GM10847 (cell line): ENCODE measurements at regions not wholly inside any gene's neighbourhood (a gene's known extent, or its start where the extent isn't known, plus 50 kb on each side); places are given as distances from the start of the nearest gene placed in this dataset.

ENCODE experiments used
- POLR2A ChIP-seq: IDR thresholded peaks from 2 replicates; pipeline ENCODE4 v1.6.1; 2011; ENCODE audit not compliant: insufficient read length; ENCODE audit errors: extremely low read depth

DNA sequence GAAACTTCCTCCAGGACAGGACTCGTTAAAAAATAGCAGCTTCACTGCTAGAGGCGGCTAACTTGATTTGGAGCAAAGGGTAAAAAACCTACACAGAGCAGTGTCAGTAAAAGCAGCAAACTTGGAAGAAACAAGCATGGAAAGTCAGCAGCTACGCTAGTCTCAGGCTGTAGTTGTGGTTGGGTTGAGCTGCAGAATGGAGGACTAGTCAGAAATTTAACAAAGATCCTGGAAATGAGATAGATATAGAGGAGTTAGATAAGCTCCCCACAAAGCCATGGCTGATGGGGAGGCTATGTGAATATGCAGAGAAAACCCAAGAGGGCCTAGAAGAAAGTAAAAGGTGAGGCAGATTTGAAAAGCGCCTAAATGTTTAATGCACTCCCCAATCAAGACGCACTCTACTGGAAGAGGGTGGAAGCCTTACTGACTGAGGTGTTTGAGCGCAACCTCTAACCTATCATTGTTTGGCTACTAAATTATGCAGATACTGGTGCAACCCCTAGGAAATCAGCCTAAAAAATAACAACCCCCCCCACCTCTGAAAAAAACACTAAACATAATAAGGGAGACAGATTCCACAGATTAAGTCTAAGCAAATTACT, 99.7 kb upstream of the TMEM168 start:
- no peak for TF ChIP-seq POLR2A

- no peak for TF ChIP-seq POLR2A
These were observed 99.1 kb upstream of the TMEM168 start for GRCh38 chr7:112889268-112889667.

DNA sequence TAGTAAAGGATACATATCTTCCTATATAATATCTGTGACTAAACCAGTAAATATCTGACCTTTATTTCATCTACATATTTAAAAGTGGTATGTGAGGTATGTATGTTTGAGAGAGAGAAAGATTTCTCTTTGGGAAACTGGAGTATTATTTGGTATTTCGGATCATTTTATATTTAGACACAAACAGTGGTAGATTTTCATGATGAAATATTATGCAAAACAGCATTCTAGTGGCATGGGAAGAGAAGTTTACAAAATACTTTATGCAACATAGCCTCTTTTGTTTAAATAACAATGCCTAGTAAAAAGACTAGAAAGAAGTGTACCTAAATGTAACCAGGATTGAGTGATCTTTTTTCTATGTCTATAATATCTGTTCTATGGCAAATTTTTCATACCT, 98.6 kb upstream of the TMEM168 start:
- TF ChIP-seq POLR2A, result no peak

DNA sequence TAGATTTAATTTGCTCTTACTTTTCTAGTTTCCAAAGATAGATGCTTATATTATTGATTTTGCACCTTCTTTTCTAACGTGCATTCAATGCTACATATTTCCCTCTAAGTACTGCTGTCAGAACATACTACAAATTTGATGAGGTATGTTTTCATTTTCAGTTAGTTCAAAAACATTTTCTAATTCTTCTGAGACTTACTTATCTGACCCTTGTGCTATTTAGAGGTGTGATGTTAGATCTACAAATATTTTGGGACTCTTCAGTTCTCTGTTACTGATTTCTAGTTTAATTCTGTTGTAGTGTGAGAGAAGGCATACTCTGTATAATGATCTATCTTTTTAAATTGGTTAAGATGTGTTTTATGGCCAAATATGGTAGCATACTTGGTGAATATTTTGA, 97.8 kb upstream of the TMEM168 start:
- no peak for TF ChIP-seq POLR2A

GRCh38 chr7:112887337-112887736, 97.1 kb upstream of the TMEM168 start:
- TF ChIP-seq POLR2A, result no peak

- no peak for TF ChIP-seq POLR2A
These were observed 96.0 kb upstream of the TMEM168 start for GRCh38 chr7:112886208-112886607.

DNA sequence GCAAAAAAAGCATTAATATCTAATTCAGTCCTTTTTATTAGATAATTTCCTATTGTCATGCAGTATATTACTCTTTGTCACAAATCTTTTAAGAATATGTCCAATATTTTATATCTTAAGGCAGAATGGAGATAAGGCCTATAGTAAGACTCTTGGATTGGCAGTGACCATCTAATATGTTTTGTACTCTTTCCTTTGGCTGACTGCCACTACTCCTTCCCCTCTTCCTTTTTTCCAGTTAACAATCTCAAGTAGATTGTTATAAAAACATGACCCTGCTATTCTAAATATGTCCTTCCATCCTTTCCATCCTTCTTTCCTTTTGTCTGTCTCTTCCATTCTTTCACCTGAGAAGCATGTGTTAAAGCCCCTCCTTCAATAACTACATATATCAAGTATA, 92.8 kb upstream of the TMEM168 start:
- no peak for TF ChIP-seq POLR2A

- TF ChIP-seq POLR2A, result no peak
These were observed 92.3 kb upstream of the TMEM168 start for GRCh38 chr7:112882511-112882910.

DNA sequence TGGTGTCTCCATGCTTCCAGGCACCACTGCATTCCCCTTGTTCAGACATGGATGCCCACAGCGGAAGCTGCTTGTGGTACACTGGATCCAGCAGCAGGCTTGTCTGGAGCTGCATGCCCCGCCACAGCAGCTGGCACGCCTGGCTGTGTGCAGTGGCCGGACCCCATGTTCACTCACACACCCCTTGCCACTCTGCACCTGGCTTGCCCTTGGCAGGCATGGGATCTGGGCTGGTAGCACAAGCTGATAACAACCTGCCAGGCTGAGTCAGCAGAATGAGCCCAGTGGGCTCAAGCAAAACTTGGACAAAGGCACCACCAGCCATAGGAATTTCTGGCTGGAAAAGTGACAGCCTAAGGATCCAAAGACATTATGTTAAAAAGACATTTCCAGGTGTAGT, 91.8 kb upstream of the TMEM168 start:
- no peak for TF ChIP-seq POLR2A

GRCh38 chr7:112880818-112881418, 90.7 kb upstream of the TMEM168 start:
- TF ChIP-seq POLR2A, result no peak

DNA sequence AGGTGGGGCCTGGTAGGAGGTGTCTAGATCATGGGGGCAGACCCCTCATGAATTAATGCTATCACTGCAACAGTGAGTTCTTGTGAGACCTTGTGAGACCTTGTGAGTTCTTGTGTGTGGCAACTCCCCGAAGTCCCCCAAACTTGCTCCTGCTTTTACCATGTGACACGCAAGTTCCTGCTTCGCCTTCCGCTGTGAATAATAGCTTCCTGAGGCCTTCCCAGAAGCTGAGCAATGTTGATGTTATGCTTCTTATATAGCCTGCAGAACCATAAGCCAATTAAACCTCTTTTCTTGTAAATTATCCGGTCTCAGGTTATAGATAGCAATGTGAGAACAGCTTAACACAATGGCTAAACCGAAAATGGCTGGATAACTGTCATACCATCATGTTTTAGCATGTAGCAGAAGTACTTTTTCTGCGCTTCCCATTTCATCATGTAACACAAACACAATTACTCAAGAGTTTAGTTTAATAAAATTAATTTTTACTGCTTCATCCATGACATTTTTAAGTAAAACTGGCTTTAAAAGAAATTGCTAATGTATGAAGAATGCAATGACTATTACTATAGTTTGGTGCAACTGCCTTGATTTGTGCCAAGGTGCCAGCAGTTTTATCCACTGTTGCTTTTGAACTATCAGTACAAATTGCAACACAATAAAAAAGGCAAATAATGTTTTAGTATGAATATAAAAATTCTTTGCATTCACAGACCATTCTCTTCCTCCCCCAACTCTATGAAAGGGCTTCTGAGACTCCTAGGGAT, 87.7 kb upstream of the TMEM168 start:
- no peak for TF ChIP-seq POLR2A

DNA sequence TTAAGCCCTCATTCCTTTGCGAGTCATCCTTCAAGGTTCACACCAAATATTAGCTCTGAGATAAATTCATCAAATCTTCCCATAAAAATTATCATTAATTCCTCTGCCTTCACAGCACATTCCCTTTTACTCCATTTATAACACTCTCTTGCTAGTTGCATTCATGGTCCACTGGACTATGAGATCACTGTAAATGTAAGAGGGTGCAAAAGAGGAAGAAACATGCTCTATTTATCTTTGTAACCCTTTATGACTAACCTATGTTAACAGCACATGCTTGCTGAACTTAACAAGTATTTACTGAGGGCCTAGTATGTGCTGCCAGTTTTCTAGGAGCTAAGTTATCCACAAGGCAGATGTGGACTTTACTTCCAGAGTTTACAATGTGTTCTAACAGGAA, 86.7 kb upstream of the TMEM168 start:
- TF ChIP-seq POLR2A, result no peak

DNA sequence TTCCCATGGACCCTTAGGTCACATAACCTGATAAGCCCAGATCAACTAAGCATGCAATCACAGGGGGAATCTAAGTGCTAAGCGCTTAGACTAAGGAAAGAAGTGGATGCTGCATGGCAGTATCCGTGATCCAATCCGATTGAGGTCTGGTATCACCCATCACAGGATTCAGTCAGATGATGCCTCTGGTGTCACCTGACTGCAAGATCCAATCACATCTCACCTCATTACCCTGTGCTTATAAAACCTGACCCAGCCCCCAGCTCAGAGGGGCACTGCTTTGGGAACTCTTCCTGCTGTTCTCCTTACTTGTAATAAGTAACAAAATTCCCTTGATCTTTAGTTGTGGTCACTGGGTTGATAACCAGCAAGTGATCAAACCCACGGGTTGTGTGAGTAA, 84.7 kb upstream of the TMEM168 start:
- TF ChIP-seq POLR2A, result no peak

- TF ChIP-seq POLR2A, result no peak
These were observed 83.8 kb upstream of the TMEM168 start for GRCh38 chr7:112873831-112874553.

DNA sequence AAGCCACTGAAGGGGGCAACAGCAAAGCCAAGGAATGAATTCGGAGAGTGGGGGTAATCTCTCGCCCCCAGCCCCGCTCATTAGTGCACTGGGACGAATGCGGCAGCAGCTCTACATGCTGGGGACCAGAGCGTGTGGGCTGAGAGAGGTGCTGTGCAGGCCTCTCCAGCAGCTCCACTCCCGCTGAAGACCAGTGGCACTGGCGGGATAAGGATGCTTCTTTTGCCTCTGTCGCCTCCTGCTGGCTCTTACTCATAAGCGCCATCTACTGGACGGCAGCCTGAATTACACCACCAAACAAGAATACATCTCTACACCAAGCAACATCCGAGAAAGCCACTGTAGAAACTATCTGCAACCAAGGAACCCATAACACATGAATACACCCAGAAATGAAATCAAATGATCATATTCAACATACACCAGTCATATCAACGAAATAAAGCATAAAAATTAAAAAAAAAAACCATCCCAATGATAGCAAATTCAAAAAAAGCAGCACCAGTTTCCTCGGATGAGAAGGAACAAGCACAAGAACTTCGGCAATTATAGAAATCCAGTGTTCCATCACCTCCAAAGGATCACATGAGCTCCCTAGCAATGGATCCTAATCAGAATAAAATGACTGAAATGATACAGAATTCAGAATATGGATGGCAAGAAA, 79.0 kb upstream of the TMEM168 start:
- no peak for TF ChIP-seq POLR2A
